NCI-H774 (cell line): ENCODE measurements at regions not wholly inside any gene's neighbourhood (a gene's known extent, or its start where the extent isn't known, plus 50 kb on each side); places are given as distances from the start of the nearest gene placed in this dataset.
"Not testable (repeated sequence)": the region's sequence is repeated elsewhere in the genome, so short reads cannot be mapped to it uniquely, and the experiment has no call there.

ENCODE experiments used
- DNase-seq: peaks from one replicate; lab custom pipeline; 2025; lab: John Stamatoyannopoulos, UW

- no peak for DNase-seq
Observed at GRCh38 chr3:102329561-102329960, 105.3 kb upstream of the ZPLD1 start.

GRCh38 chr3:102332205-102332604 is 102.6 kb upstream of the ZPLD1 start:
- no peak for DNase-seq

GRCh38 chr3:102332934-102333333 is 101.9 kb upstream of the ZPLD1 start:
- no peak for DNase-seq

- no peak for DNase-seq
Observed at GRCh38 chr3:102336130-102336529, 98.7 kb upstream of the ZPLD1 start.

GRCh38 chr3:102339671-102340070 is 95.1 kb upstream of the ZPLD1 start:
- DNase-seq: no peak

GRCh38 chr3:102346897-102347296 is 87.9 kb upstream of the ZPLD1 start:
- no peak for DNase-seq

GRCh38 chr3:102348904-102349303 is 85.9 kb upstream of the ZPLD1 start:
- DNase-seq: no peak

- no peak for DNase-seq
Observed at GRCh38 chr3:102353148-102353547, 81.7 kb upstream of the ZPLD1 start.

GRCh38 chr3:102353805-102354204 is 81.0 kb upstream of the ZPLD1 start:
- DNase-seq: no peak

- no peak for DNase-seq
Observed at GRCh38 chr3:102354818-102355515, 79.8 kb upstream of the ZPLD1 start.

GRCh38 chr3:102356506-102356905 is 78.3 kb upstream of the ZPLD1 start:
- no peak for DNase-seq

- not testable (repeated sequence) for DNase-seq
Observed at GRCh38 chr3:102357313-102357712, 77.5 kb upstream of the ZPLD1 start.

- no peak for DNase-seq
Observed at GRCh38 chr3:102360183-102360860, 74.5 kb upstream of the ZPLD1 start.

- no peak for DNase-seq
Observed at GRCh38 chr3:102361101-102361500, 73.7 kb upstream of the ZPLD1 start.

GRCh38 chr3:102366116-102366515 is 68.7 kb upstream of the ZPLD1 start:
- not testable (repeated sequence) for DNase-seq

GRCh38 chr3:102374863-102375634 is 59.8 kb upstream of the ZPLD1 start:
- DNase-seq: no peak

GRCh38 chr3:102378216-102378615 is 56.6 kb upstream of the ZPLD1 start:
- no peak for DNase-seq

- peak; percentile 8 for DNase-seq
Observed at GRCh38 chr3:102382201-102382600, 52.6 kb upstream of the ZPLD1 start.
